Lower leg skin (tissue), 4 donors: ENCODE measurements at regions not wholly inside any gene's neighbourhood (a gene's known extent, or its start where the extent isn't known, plus 50 kb on each side); places are given as distances from the start of the nearest gene placed in this dataset.

ENCODE experiments used
- DNase-seq, 2 donors: peaks; one replicate each; pipeline ENCODE4 v3.0.0-alpha.2; 2019; ENCODE audit warnings: low spot score in 2 of 2
- H3K4me3 ChIP-seq: fragments of 200-600 bp; sonication (generic); 2 replicates; pipeline ENCODE4 v1.5.1; 2017; ENCODE audit warnings: mild to moderate bottlenecking, low read depth; ENCODE audit not compliant: poor library complexity, severe bottlenecking
- POLR2A ChIP-seq, 2 donors: fragments of 450-650 bp; IDR thresholded peaks; one replicate each; pipeline ENCODE4 v1.6.1; 2016 to 2017; ENCODE audit warnings: antibody characterized with exemption in 2 of 2, mild to moderate bottlenecking in 1 of 2, moderate library complexity in 1 of 2
- WGBS, 2 donors: methylation state at CpG; one replicate each; pipeline ENCODE4 v1.1.5; 2018; 5-methylcytosine and 5-hydroxymethylcytosine counted together
- intact Hi-C: fragments of 100-400 bp; cut with DNase I; formaldehyde crosslinking; loops from one replicate; pipeline ENCODE4 v1.15.0; 2023; ENCODE audit warnings: low total_unique reads
- TF ChIP-seq, protein P1 (sequence below), 3 donors: fragments of 450-650 bp; IDR thresholded peaks; one replicate each; pipeline ENCODE4 v1.5.1; 2016; ENCODE audit warnings: antibody characterized with exemption in 3 of 3, mild to moderate bottlenecking in 3 of 3, moderate library complexity in 2 of 3

GRCh38 chr4:152029631-152030030, 268.8 kb upstream of the GATB start:
- intact Hi-C loops: no loop called here

GRCh38 chr4:152028131-152028530, 267.3 kb upstream of the GATB start:
- no peak for DNase-seq
- intact Hi-C loops: no loop called here
- WGBS, 2 donors: 94 to 96% methylated on average over 1 of the region's 1 CpG
- TF ChIP-seq, protein P1, sequence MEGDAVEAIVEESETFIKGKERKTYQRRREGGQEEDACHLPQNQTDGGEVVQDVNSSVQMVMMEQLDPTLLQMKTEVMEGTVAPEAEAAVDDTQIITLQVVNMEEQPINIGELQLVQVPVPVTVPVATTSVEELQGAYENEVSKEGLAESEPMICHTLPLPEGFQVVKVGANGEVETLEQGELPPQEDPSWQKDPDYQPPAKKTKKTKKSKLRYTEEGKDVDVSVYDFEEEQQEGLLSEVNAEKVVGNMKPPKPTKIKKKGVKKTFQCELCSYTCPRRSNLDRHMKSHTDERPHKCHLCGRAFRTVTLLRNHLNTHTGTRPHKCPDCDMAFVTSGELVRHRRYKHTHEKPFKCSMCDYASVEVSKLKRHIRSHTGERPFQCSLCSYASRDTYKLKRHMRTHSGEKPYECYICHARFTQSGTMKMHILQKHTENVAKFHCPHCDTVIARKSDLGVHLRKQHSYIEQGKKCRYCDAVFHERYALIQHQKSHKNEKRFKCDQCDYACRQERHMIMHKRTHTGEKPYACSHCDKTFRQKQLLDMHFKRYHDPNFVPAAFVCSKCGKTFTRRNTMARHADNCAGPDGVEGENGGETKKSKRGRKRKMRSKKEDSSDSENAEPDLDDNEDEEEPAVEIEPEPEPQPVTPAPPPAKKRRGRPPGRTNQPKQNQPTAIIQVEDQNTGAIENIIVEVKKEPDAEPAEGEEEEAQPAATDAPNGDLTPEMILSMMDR (IDR thresholded peaks at IDR 0.05): no peak
- no peak for TF ChIP-seq POLR2A (IDR thresholded peaks at IDR 0.05)
- H3K4me3 ChIP-seq: no peak overlapping the region

More at GRCh38 chr4:152029631-152030030, 268.8 kb upstream of the GATB start:
- TF ChIP-seq, protein P1 (IDR thresholded peaks at IDR 0.05): no peak
- no peak for TF ChIP-seq POLR2A (IDR thresholded peaks at IDR 0.05)
- WGBS, 2 donors: 92 to 94% methylated on average over 6 of the region's 6 CpGs
- H3K4me3 ChIP-seq: no peak overlapping the region
- DNase-seq: no peak

- intact Hi-C loops: no loop called here
- H3K4me3 ChIP-seq: no peak overlapping the region
- TF ChIP-seq, protein P1 (IDR thresholded peaks at IDR 0.05): no peak
- TF ChIP-seq POLR2A (IDR thresholded peaks at IDR 0.05): no peak
- no peak for DNase-seq
Measured at GRCh38 chr4:152024881-152025280, 264.1 kb upstream of the GATB start.

DNA sequence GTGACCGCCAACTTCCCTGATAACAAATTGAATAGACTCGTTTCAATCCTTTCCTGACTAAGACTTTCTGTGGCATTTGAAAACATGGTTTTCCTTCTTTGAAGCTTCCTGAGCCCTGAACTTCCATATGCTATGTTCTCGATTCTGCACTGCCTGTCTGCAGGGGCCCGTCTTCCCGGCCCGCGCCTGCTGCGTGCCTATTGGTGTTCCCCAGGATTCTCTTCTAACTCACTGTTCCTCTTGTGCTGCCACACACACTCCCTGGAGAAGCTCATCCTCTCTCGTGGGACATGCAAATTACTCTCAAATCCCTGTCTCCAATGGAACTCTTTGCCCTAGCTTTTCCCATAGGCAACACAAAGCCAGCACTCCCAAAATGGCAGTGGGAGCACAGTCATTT, 262.9 kb upstream of the GATB start:
- no peak for DNase-seq
- WGBS, 2 donors: 83 to 87% methylated on average over 9 of the region's 9 CpGs

DNA sequence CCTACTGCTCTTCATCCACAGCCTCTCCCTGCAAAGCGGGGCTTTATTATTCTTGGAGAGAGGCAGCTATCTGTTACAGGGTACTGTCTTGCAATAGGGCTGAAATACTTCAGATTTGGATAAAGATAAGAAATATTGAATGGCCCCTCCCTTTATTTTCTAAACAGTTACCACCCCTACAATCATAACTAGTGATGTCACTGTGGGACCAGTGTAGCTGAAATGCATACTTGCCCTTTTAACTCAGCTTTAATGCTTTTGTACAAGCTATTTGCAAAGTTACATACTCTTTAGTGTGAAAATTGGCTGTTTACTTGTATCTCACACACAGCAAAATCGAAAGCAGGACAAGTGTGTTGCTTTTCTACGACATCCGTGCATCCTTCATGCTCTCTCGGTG, 261.7 kb upstream of the GATB start:
- 89 to 91% methylated on average over 5 of the region's 5 CpGs for WGBS, 2 donors
- H3K4me3 ChIP-seq: no peak overlapping the region
- no peak for TF ChIP-seq POLR2A (IDR thresholded peaks at IDR 0.05)
- TF ChIP-seq, protein P1 (IDR thresholded peaks at IDR 0.05): no peak
- no peak for DNase-seq
- intact Hi-C loops: no loop called here

More for the DNA sequence above, 262.9 kb upstream of the GATB start:
- intact Hi-C loops: no loop called here
- H3K4me3 ChIP-seq: no peak overlapping the region
- TF ChIP-seq POLR2A (IDR thresholded peaks at IDR 0.05): no peak
- TF ChIP-seq, protein P1 (IDR thresholded peaks at IDR 0.05): no peak

DNA sequence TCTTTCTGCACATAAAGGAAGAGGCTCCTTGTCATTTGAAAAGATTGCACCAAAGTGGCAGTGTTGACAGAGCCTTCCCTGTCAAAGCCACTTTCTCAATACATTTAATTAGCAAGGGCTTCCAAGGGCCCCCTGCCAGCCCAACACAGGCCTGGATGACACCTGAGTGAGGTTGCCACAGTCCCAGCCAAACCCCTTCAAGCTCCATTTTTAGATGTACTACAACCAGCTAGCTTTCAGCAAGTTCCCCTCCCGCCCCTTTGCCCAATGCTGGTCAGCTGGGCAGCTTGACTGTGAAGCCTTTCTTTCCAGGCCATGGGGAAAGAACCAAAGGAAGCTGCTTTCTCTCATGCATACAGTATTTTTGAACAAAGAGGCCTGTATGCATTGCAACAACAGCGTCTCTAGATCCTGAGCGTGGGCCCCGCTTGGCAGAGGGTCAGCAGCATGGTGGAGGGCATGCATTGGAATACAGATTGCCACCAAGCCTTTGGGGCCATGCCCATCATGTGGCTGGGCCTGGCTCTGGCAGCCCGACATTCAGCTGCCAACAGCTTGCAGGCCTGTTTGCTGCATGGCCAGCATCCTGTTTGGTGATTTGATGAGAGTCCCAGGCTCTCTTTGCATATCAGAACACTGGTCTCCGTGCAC, 261.1 kb upstream of the GATB start:
- WGBS, 2 donors: 82 to 85% methylated on average over 6 of the region's 6 CpGs
- H3K4me3 ChIP-seq: no peak overlapping the region
- DNase-seq: no peak
- intact Hi-C loops: no loop called here
- TF ChIP-seq POLR2A (IDR thresholded peaks at IDR 0.05): no peak
- TF ChIP-seq, protein P1 (IDR thresholded peaks at IDR 0.05): no peak
